A673 (cell line): ENCODE measurements at regions not wholly inside any gene's neighbourhood (a gene's known extent, or its start where the extent isn't known, plus 50 kb on each side); places are given as distances from the start of the nearest gene placed in this dataset.

ENCODE experiments used
- EZH2 ChIP-seq: fragments of 200-600 bp; sonication (generic); IDR thresholded peaks from 2 replicates; pipeline ENCODE4 v1.6.1; 2017; ENCODE audit warnings: borderline replicate concordance, low read depth, mild to moderate bottlenecking, mixed read lengths, antibody characterized with exemption, low read length; ENCODE audit not compliant: poor library complexity, severe bottlenecking
- TF ChIP-seq, protein P1 (sequence below): fragments of 300-800, 200-600 bp; sonication (generic); conservative IDR thresholded peaks from 2 replicates; pipeline ENCODE4 v1.5.1; 2017; ENCODE audit warnings: low read depth, mild to moderate bottlenecking, antibody characterized with exemption, low read length, moderate library complexity, mixed read lengths

DNA sequence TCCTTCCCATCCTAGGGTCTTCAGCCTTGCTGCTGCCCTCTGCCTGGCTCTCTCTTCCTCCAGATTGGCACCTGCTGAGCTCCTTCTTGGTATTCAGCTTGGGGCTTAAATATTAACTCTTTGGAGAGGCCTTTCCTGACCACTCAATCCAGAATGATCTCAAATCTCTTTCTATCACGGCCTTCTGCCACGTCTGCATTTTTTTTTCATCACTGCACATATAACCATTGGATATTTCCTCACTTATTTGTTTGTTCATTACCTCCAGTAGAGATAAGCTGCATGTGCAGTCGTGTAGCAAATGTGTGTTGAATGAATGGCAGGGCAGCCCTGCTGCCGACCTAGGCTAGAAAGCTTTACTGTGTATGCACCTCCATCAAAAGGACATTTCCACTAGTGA lies 51.6 kb upstream of the MPP7 start:
- TF ChIP-seq, protein P1, sequence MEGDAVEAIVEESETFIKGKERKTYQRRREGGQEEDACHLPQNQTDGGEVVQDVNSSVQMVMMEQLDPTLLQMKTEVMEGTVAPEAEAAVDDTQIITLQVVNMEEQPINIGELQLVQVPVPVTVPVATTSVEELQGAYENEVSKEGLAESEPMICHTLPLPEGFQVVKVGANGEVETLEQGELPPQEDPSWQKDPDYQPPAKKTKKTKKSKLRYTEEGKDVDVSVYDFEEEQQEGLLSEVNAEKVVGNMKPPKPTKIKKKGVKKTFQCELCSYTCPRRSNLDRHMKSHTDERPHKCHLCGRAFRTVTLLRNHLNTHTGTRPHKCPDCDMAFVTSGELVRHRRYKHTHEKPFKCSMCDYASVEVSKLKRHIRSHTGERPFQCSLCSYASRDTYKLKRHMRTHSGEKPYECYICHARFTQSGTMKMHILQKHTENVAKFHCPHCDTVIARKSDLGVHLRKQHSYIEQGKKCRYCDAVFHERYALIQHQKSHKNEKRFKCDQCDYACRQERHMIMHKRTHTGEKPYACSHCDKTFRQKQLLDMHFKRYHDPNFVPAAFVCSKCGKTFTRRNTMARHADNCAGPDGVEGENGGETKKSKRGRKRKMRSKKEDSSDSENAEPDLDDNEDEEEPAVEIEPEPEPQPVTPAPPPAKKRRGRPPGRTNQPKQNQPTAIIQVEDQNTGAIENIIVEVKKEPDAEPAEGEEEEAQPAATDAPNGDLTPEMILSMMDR, result no peak
- TF ChIP-seq EZH2, result no peak
